HepG2 (cell line): ENCODE measurements at regions not wholly inside any gene's neighbourhood (a gene's known extent, or its start where the extent isn't known, plus 50 kb on each side); places are given as distances from the start of the nearest gene placed in this dataset.

ENCODE experiments used
- ATAC-seq: fragments of 200-7000 bp; cut with Tn5 transposase; 3 replicates; pipeline ENCODE4 v1.9.1; 2020; ENCODE audit warnings: mild to moderate bottlenecking, moderate library complexity
- BruUV-seq: library from RNA; stranded (reverse); fragments of 400-500 nt; replicated peaks from 2 replicates; lab custom pipeline; 2021; lab: Mats Ljungman, UMichigan
- CTCF ChIA-PET: fragments of 300-600 bp; formaldehyde crosslinking; extraction: SDS; loops from one replicate; lab custom pipeline; 2021; ENCODE audit warnings: low total read pairs, inconsistent platforms, low intra/inter-chr PET ratio; lab: Yijun Ruan, JAX
- POLR2A ChIA-PET: fragments of 350-600 bp; sonication (Branson Sonifier 250); formaldehyde crosslinking; loops from one replicate; lab custom pipeline; 2020; ENCODE audit warnings: antibody characterized with exemption, inconsistent platforms; lab: Yijun Ruan, JAX
- DNase-seq: peaks from one replicate; pipeline ENCODE4 v3.0.0-alpha.2; 2015; ENCODE audit warnings: low spot score
- FAIRE-seq: peaks from 3 replicates; lab custom pipeline; 2011; peaks lifted over from hg19 to GRCh38; lab: Jason Lieb, UNC
- H2AFZ ChIP-seq: one replicate; pipeline ENCODE4 v1.6.1; 2011; ENCODE audit warnings: low read length, inconsistent platforms
- H3K27ac ChIP-seq: fragments of 300-600 bp; 3 replicates; pipeline ENCODE4 v1.8.0; 2011; ENCODE audit warnings: mixed run types, mild to moderate bottlenecking, mixed read lengths, low read length, inconsistent platforms; ENCODE audit not compliant: insufficient read depth; ENCODE audit errors: extremely low read length
- H3K27me3 ChIP-seq, 2 experiments: fragments of 200-600 bp in 1 of 2; 2 replicates in 1 of 2; 3 replicates in 1 of 2; pipeline versions ENCODE4 v1.6.0 to v1.8.0; 2011; ENCODE audit warnings: low read length in 2 of 2, mild to moderate bottlenecking in 2 of 2, moderate library complexity in 2 of 2, inconsistent platforms in 1 of 2; ENCODE audit not compliant: insufficient read depth in 2 of 2, control insufficient read depth in 1 of 2
- H3K36me3 ChIP-seq, 2 experiments: fragments of 200-600 bp in 1 of 2; replicated peaks in 1 of 2; 2 replicates in 1 of 2; 3 replicates in 1 of 2; pipeline versions ENCODE4 v1.5.1 to v1.8.0; 2011; ENCODE audit warnings: low read length in 2 of 2, inconsistent platforms in 1 of 2; ENCODE audit not compliant: insufficient read depth in 2 of 2, control insufficient read depth in 1 of 2
- H3K4me1 ChIP-seq: 2 replicates; pipeline ENCODE4 v1.5.1; 2012; ENCODE audit warnings: low read length, inconsistent platforms; ENCODE audit not compliant: insufficient read depth
- H3K4me2 ChIP-seq: 2 replicates; pipeline ENCODE4 v1.6.0; 2011; ENCODE audit warnings: low read depth, low read length, inconsistent platforms
- H3K4me3 ChIP-seq, 3 experiments: fragments of 200-600 bp in 1 of 3; sonication (generic), shearing (Covaris generic) in 1 of 3; replicated peaks in 1 of 3; 2 replicates each; pipeline ENCODE4 v1.5.1; 2011 to 2016; ENCODE audit warnings: low read length in 3 of 3, inconsistent platforms in 2 of 3, low read depth in 2 of 3, mild to moderate bottlenecking in 2 of 3, control low read depth in 1 of 3, mixed read lengths in 1 of 3; ENCODE audit not compliant: insufficient read depth in 1 of 3
- H3K79me2 ChIP-seq: one replicate; pipeline ENCODE4 v1.6.1; 2011; ENCODE audit warnings: low read length, inconsistent platforms; ENCODE audit not compliant: insufficient read depth
- H3K9ac ChIP-seq: 2 replicates; pipeline ENCODE4 v1.6.0; 2011; ENCODE audit warnings: mild to moderate bottlenecking, low read depth, low read length, inconsistent platforms; ENCODE audit not compliant: insufficient read depth
- H3K9me3 ChIP-seq: 2 replicates; pipeline ENCODE4 v1.5.1; 2012; ENCODE audit warnings: mild to moderate bottlenecking, low read length
- H4K20me1 ChIP-seq: 2 replicates; pipeline ENCODE4 v1.6.0; 2011; ENCODE audit warnings: inconsistent platforms, mild to moderate bottlenecking, low read length, moderate library complexity; ENCODE audit not compliant: insufficient read depth
- EP300 ChIP-seq, 3 experiments: sonication (generic) in 1 of 3; formaldehyde crosslinking in 1 of 3; IDR thresholded peaks; 2 replicates each; pipeline versions ENCODE4 v1.5.1 to v1.6.1; 2011 to 2020; ENCODE audit warnings: low read depth in 2 of 3, low read length in 2 of 3, borderline replicate concordance in 1 of 3, improper control_type of control experiment in 1 of 3, mild to moderate bottlenecking in 1 of 3, missing genetic modification reagents in 1 of 3, moderate library complexity in 1 of 3
- EZH2 ChIP-seq: conservative IDR thresholded peaks from 2 replicates; pipeline ENCODE4 v1.6.1; 2012; ENCODE audit warnings: mild to moderate bottlenecking, low read depth, low read length, moderate library complexity
- FOSL2 ChIP-seq: sonication (generic); formaldehyde crosslinking; IDR thresholded peaks from 2 replicates; pipeline ENCODE4 v1.4.0; 2020; ENCODE audit warnings: missing genetic modification reagents
- FOXA3 ChIP-seq: IDR thresholded peaks from 2 replicates; pipeline ENCODE4 v1.6.1; 2016; ENCODE audit warnings: missing genetic modification reagents, missing compliant biosample characterization
- HMG20A ChIP-seq: IDR thresholded peaks from 2 replicates; pipeline ENCODE4 v1.6.1; 2016; ENCODE audit warnings: borderline replicate concordance
- JUNB ChIP-seq: sonication (generic); formaldehyde crosslinking; IDR thresholded peaks from 2 replicates; pipeline ENCODE4 v1.8.0; 2022; ENCODE audit warnings: missing genetic modification reagents, mild to moderate bottlenecking, borderline replicate concordance
- JUND ChIP-seq: sonication (generic); formaldehyde crosslinking; IDR thresholded peaks from 2 replicates; pipeline ENCODE4 v1.8.0; 2022; ENCODE audit warnings: mild to moderate bottlenecking, missing genetic modification reagents
- SAP130 ChIP-seq: IDR thresholded peaks from 2 replicates; pipeline ENCODE4 v1.6.1; 2016; ENCODE audit warnings: low read depth
- TEAD3 ChIP-seq: optimal IDR thresholded peaks from 2 replicates; pipeline ENCODE3; 2016; ENCODE audit warnings: borderline replicate concordance
- TRIM24 ChIP-seq: sonication (generic); formaldehyde crosslinking; IDR thresholded peaks from 2 replicates; pipeline ENCODE4 v1.8.0; 2022; ENCODE audit warnings: mild to moderate bottlenecking, missing genetic modification reagents
- ZFP62 ChIP-seq: sonication (generic); formaldehyde crosslinking; IDR thresholded peaks from 2 replicates; pipeline ENCODE4 v1.4.0; 2020; ENCODE audit warnings: missing genetic modification reagents
- ZNF33B ChIP-seq: sonication (generic); formaldehyde crosslinking; IDR thresholded peaks from 2 replicates; pipeline ENCODE4 v1.5.1; 2020; ENCODE audit warnings: mild to moderate bottlenecking, missing genetic modification reagents
- ZSCAN9 ChIP-seq: IDR thresholded peaks from 2 replicates; pipeline ENCODE4 v1.6.1; 2016; ENCODE audit warnings: borderline replicate concordance
- WGBS: methylation state at CpG from one replicate; pipeline ENCODE4 v1.1.6; 2017; ENCODE audit warnings: low lambda C conversion rate; 5-methylcytosine and 5-hydroxymethylcytosine counted together
- in situ Hi-C: cut with HindIII; loops from 2 replicates; pipeline ENCODE4 v1.10.0; 2017; ENCODE audit warnings: low pct_unique_long_range_greater_than_20kb; ENCODE audit not compliant: extremely low pct_ligation_motif_present
- intact Hi-C: fragments of 100-400 bp; cut with micrococcal nuclease; formaldehyde crosslinking; loops from one replicate; pipeline ENCODE4 v1.10.0; 2022; ENCODE audit not compliant: unreplicated experiment
- TF ChIP-seq, protein P1 (sequence below): IDR thresholded peaks from 2 replicates; pipeline ENCODE4 v1.4.0; 2020; ENCODE audit warnings: mild to moderate bottlenecking, missing genetic modification reagents
- TF ChIP-seq, protein P2 (sequence below): sonication (generic); formaldehyde crosslinking; IDR thresholded peaks from 2 replicates; pipeline ENCODE4 v1.4.0; 2020; ENCODE audit warnings: missing genetic modification reagents
- TF ChIP-seq, protein P3 (sequence below): sonication (generic); formaldehyde crosslinking; IDR thresholded peaks from 2 replicates; pipeline ENCODE4 v1.8.0; 2022; ENCODE audit warnings: missing genetic modification reagents, low read depth, mild to moderate bottlenecking, borderline replicate concordance
- TF ChIP-seq, protein P4 (sequence below): IDR thresholded peaks from 2 replicates; pipeline ENCODE4 v1.6.1; 2012; ENCODE audit warnings: inconsistent platforms
- TF ChIP-seq, protein P5 (sequence below): sonication (generic); formaldehyde crosslinking; IDR thresholded peaks from 2 replicates; pipeline ENCODE4 v1.4.0; 2020; ENCODE audit warnings: missing genetic modification reagents
- TF ChIP-seq, protein P6 (sequence below): sonication (generic); formaldehyde crosslinking; conservative IDR thresholded peaks from 2 replicates; pipeline ENCODE4 v1.8.0; 2022; ENCODE audit warnings: mild to moderate bottlenecking, moderate library complexity, missing genetic modification reagents

DNA sequence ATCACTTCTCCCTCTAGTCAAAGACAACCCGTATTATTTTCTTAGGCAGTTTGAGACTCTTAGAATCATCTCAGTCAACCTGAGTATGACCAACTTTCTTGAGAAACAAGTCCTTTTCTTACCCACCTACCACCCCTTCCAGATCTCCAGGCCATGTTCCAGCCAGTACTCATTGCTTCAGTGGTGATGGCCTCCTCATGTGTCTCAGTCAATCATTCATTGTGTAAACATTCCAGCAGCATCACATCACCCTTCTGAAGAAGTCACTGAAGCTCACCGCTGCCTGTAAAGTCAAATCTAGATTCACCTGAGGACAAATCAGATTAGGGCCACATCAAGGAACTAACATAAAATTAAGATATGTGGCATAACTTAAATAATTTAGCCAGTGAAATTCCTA, 467.2 kb upstream of the NRP1 start:
- Histone ChIP-seq H3K4me1 (peaks cover 52% of the 10 kb centered on the region), H3K27ac (no peak overlapping the region), H2AFZ (no peak overlapping the region), H3K9me3 (no peaks in the 10 kb centered on the region), H3K36me3 (no peaks in the 10 kb centered on the region), H4K20me1 (no peaks in the 10 kb centered on the region), H3K9ac (no peak overlapping the region), H3K79me2 (no peaks in the 10 kb centered on the region), H3K4me3 (no peak overlapping the region), H3K4me2 (no peak overlapping the region), H3K27me3 (no peaks in the 10 kb centered on the region)
- ATAC-seq, result peak; percentile 92
- no TSS peak for BruUV-seq
- POLR2A ChIA-PET, result interaction anchor here (1.0 kb wide), 1 partner anchor 605 kb away, joined by 3 read pairs; no protein-coding TSS in a partner anchor
- DNase-seq, result peak; percentile 85
- CTCF ChIA-PET, result no interaction called here
- intact Hi-C loops, result loop anchor here (10.0 kb wide), 1 partner anchor 607 kb away; no protein-coding TSS in a partner anchor
- peak; percentile 18 for FAIRE-seq
- WGBS, result 64% methylated on average over 2 of the region's 2 CpGs
- in situ Hi-C loops, result no loop called here
- peak; percentile 83 for TF ChIP-seq FOSL2 (CRISPR knock-in tag)
- peak; percentile 45 for TF ChIP-seq FOXA3
- TF ChIP-seq, protein P1, sequence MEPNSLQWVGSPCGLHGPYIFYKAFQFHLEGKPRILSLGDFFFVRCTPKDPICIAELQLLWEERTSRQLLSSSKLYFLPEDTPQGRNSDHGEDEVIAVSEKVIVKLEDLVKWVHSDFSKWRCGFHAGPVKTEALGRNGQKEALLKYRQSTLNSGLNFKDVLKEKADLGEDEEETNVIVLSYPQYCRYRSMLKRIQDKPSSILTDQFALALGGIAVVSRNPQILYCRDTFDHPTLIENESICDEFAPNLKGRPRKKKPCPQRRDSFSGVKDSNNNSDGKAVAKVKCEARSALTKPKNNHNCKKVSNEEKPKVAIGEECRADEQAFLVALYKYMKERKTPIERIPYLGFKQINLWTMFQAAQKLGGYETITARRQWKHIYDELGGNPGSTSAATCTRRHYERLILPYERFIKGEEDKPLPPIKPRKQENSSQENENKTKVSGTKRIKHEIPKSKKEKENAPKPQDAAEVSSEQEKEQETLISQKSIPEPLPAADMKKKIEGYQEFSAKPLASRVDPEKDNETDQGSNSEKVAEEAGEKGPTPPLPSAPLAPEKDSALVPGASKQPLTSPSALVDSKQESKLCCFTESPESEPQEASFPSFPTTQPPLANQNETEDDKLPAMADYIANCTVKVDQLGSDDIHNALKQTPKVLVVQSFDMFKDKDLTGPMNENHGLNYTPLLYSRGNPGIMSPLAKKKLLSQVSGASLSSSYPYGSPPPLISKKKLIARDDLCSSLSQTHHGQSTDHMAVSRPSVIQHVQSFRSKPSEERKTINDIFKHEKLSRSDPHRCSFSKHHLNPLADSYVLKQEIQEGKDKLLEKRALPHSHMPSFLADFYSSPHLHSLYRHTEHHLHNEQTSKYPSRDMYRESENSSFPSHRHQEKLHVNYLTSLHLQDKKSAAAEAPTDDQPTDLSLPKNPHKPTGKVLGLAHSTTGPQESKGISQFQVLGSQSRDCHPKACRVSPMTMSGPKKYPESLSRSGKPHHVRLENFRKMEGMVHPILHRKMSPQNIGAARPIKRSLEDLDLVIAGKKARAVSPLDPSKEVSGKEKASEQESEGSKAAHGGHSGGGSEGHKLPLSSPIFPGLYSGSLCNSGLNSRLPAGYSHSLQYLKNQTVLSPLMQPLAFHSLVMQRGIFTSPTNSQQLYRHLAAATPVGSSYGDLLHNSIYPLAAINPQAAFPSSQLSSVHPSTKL (CRISPR knock-in tag), result peak; percentile 62
- peak; percentile 23; the same call in 1 of the 2 replicates for TF ChIP-seq ZSCAN9 (CRISPR knock-in tag)
- TF ChIP-seq EZH2, result no peak
- TF ChIP-seq TRIM24 (CRISPR knock-in tag), result no peak
- TF ChIP-seq, protein P2, sequence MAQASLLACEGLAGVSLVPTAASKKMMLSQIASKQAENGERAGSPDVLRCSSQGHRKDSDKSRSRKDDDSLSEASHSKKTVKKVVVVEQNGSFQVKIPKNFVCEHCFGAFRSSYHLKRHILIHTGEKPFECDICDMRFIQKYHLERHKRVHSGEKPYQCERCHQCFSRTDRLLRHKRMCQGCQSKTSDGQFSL (CRISPR knock-in tag), result no peak
- TF ChIP-seq, protein P3, sequence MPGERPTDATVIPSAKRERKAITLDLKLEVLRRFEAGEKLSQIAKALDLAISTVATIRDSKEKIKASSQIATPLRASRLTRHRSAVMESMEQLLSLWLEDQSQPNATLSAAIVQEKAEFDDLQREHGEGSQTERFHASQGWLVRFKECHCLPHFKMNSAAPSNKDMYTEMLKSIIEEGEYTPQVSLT (CRISPR knock-in tag), result no peak
- peak; percentile 97 for TF ChIP-seq TEAD3
- peak; percentile 34; the same call in 1 of the 2 replicates for TF ChIP-seq HMG20A (CRISPR knock-in tag)
- TF ChIP-seq, protein P4, sequence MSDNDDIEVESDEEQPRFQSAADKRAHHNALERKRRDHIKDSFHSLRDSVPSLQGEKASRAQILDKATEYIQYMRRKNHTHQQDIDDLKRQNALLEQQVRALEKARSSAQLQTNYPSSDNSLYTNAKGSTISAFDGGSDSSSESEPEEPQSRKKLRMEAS, result no peak
- TF ChIP-seq, protein P5, sequence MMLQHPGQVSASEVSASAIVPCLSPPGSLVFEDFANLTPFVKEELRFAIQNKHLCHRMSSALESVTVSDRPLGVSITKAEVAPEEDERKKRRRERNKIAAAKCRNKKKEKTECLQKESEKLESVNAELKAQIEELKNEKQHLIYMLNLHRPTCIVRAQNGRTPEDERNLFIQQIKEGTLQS (CRISPR knock-in tag), result peak; percentile 92
- TF ChIP-seq, protein P6, sequence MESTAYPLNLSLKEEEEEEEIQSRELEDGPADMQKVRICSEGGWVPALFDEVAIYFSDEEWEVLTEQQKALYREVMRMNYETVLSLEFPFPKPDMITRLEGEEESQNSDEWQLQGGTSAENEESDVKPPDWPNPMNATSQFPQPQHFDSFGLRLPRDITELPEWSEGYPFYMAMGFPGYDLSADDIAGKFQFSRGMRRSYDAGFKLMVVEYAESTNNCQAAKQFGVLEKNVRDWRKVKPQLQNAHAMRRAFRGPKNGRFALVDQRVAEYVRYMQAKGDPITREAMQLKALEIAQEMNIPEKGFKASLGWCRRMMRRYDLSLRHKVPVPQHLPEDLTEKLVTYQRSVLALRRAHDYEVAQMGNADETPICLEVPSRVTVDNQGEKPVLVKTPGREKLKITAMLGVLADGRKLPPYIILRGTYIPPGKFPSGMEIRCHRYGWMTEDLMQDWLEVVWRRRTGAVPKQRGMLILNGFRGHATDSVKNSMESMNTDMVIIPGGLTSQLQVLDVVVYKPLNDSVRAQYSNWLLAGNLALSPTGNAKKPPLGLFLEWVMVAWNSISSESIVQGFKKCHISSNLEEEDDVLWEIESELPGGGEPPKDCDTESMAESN (CRISPR knock-in tag), result 0 out of 2 replicates have a peak, but pooled peaks have one; percentile 11
- TF ChIP-seq EP300 (IDR thresholded peaks at IDR 0.05; ENCODE audit: low read depth in 2 of 2, low read length in 2 of 2), result 0 out of 4 replicates have a peak, but pooled peaks of 1 of the 2 experiments have one; percentile 26
- TF ChIP-seq EP300 (CRISPR knock-in tag; IDR thresholded peaks at IDR 0.05; ENCODE audit: borderline replicate concordance), result no peak
- TF ChIP-seq SAP130 (CRISPR knock-in tag), result 0 out of 2 replicates have a peak, but pooled peaks have one; percentile 23
- no peak for TF ChIP-seq ZNF33B (CRISPR knock-in tag)
- TF ChIP-seq ZFP62 (CRISPR knock-in tag), result no peak
- TF ChIP-seq JUNB (CRISPR knock-in tag), result peak; percentile 39; the same call in 1 of the 2 replicates
- peak; percentile 84; the same call in 1 of the 2 replicates for TF ChIP-seq JUND (CRISPR knock-in tag)
